Stomach (tissue), 8 donors: ENCODE measurements at regions not wholly inside any gene's neighbourhood (a gene's known extent, or its start where the extent isn't known, plus 50 kb on each side); places are given as distances from the start of the nearest gene placed in this dataset.

ENCODE experiments used
- DNase-seq, 2 donors: peaks; one replicate each; pipeline versions ENCODE4 v3.0.0 to v3.0.0-alpha.2; 2013 to 2019
- H3K27ac ChIP-seq, 5 donors: fragments of 200-600 bp in 4 of 5; sonication (generic) in 4 of 5; one replicate each; pipeline ENCODE4 v1.5.1; 2013 to 2019; ENCODE audit warnings: mild to moderate bottlenecking in 1 of 5, moderate library complexity in 1 of 5
- H3K27me3 ChIP-seq, 3 donors: fragments of 200-600 bp; sonication (generic); one replicate each; pipeline ENCODE4 v1.5.1; 2017 to 2019; ENCODE audit warnings: mixed run types in 1 of 3
- H3K36me3 ChIP-seq, 4 donors: fragments of 200-600 bp; sonication (generic); 1 replicate in 3 of 4; 2 replicates in 1 of 4; pipeline ENCODE4 v1.5.1; 2016 to 2019
- H3K4me1 ChIP-seq, 4 donors: fragments of 200-600 bp; sonication (generic); one replicate each; pipeline ENCODE4 v1.5.1; 2016 to 2019
- H3K4me3 ChIP-seq, 4 donors: fragments of 200-600 bp; sonication (generic) in 3 of 4; one replicate each; pipeline ENCODE4 v1.5.1; 2016 to 2019; ENCODE audit warnings: mild to moderate bottlenecking in 1 of 4
- H3K9me3 ChIP-seq, 4 donors: fragments of 200-600 bp; sonication (generic); one replicate each; pipeline ENCODE4 v1.5.1; 2016 to 2019
- EP300 ChIP-seq: sonication (generic); formaldehyde crosslinking; IDR thresholded peaks from one replicate; pipeline ENCODE4 v1.6.1; 2017; ENCODE audit warnings: antibody characterized with exemption
- POLR2A ChIP-seq, 4 donors: fragments of 450-650 bp; IDR thresholded peaks; one replicate each; pipeline ENCODE4 v1.6.1; 2016; ENCODE audit warnings: antibody characterized with exemption in 4 of 4, control low read depth in 2 of 4, mild to moderate bottlenecking in 1 of 4, moderate library complexity in 1 of 4
- POLR2AphosphoS5 ChIP-seq, 3 donors: sonication (generic); formaldehyde crosslinking; IDR thresholded peaks; one replicate each; pipeline ENCODE4 v1.6.1; 2016; ENCODE audit warnings: antibody characterized with exemption in 3 of 3
- WGBS, 5 donors: extraction: QIAGEN DNeasy Blood & Tissue Kit in 3 of 5; methylation state at CpG; one replicate each; pipeline versions ENCODE4 v1.1.5 to v1.1.7; 2013 to 2018; 5-methylcytosine and 5-hydroxymethylcytosine counted together
- intact Hi-C: fragments of 100-400 bp; cut with DNase I; formaldehyde crosslinking; loops from one replicate; pipeline ENCODE4 v1.15.1; 2023; ENCODE audit warnings: low total_unique reads
- TF ChIP-seq, protein P1 (sequence below), 7 experiments: fragments of 450-650 bp in 4 of 7; fragments of 200-600 bp in 3 of 7; sonication (generic) in 3 of 7; IDR thresholded peaks; one replicate each; pipeline ENCODE4 v1.5.1; 2016 to 2019; ENCODE audit warnings: antibody characterized with exemption in 7 of 7, control low read depth in 2 of 7, mild to moderate bottlenecking in 1 of 7
- donor health status: healthy with polysubstance abuse.
- donor health status: Bipolar disorder and iron deficiency.
- donor health status: healthy.

DNA sequence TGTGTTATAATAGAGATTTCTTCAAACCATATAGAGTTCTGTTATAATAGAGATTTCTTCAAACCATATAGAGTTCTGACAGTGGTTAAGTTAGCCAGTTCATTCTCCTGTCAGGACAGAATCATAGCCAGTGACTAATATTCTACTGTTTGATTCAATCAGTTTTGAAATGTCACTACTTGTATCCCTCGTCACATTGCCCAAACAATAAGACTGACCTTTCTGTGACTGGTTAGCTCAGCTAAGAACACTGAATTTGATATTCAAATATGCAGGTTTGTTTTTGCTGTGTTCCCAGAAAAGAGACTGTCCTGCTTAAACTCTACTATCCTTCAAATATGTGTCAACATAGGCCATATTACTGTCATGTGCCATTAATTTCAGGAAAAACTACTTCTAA lies 74.4 kb downstream of the ALG10B start:
- Histone ChIP-seq H3K9me3 (no peaks in the 10 kb centered on the region), H3K36me3 (no peaks in the 10 kb centered on the region), H3K4me1 (no peaks in the 10 kb centered on the region), H3K27me3 (no peaks in the 10 kb centered on the region), H3K27ac (no peak overlapping the region), H3K4me3 (no peak overlapping the region)
- DNase-seq, result no peak
- 38 to 50% (median 47%) methylated on average over 1 of the region's 1 CpG for WGBS, 5 donors
- TF ChIP-seq, protein P1, sequence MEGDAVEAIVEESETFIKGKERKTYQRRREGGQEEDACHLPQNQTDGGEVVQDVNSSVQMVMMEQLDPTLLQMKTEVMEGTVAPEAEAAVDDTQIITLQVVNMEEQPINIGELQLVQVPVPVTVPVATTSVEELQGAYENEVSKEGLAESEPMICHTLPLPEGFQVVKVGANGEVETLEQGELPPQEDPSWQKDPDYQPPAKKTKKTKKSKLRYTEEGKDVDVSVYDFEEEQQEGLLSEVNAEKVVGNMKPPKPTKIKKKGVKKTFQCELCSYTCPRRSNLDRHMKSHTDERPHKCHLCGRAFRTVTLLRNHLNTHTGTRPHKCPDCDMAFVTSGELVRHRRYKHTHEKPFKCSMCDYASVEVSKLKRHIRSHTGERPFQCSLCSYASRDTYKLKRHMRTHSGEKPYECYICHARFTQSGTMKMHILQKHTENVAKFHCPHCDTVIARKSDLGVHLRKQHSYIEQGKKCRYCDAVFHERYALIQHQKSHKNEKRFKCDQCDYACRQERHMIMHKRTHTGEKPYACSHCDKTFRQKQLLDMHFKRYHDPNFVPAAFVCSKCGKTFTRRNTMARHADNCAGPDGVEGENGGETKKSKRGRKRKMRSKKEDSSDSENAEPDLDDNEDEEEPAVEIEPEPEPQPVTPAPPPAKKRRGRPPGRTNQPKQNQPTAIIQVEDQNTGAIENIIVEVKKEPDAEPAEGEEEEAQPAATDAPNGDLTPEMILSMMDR (IDR thresholded peaks at IDR 0.05), result no peak
- TF ChIP-seq POLR2A (IDR thresholded peaks at IDR 0.05), result no peak
- no peak for TF ChIP-seq POLR2AphosphoS5 (IDR thresholded peaks at IDR 0.05)
- no peak for TF ChIP-seq EP300
- intact Hi-C loops, result no loop called here

DNA sequence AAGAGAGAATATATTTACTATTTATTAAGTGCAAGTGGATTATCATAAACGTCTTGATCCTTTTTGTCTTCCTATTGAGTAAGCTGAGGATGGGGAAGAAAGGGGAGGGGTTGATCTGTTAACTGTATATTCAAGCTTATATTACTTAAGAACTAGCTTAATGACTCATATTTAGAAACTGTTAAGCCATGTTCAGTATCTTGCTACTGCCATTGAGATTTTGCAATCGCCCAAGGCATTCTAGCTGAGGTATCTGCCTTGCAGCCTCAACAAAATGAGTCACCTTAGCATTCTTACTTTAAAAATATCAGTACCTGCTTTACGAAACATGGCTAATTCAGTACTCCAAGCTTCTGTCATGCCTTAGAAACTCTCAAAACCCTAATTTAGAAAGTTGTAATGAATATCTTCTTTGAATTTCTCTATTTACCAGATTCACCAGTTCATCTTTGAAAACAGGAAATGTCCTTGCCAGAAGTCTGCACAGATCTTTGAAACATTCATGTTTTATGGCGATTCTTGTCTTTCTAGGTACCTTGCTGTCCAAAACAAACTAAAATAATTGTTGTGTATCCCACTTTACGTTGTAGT lies 76.1 kb downstream of the ALG10B start:
- 64 to 68% (median 65%) methylated on average over 5 of the region's 5 CpGs for WGBS, 5 donors
- DNase-seq, result no peak
- no peaks in the 10 kb centered on the region for H3K36me3 ChIP-seq
- intact Hi-C loops, result no loop called here
- H3K9me3 ChIP-seq, result peaks cover 0 to under 1% (median 0%) of the 10 kb centered on the region in 4 donors
- TF ChIP-seq EP300 (no peak), POLR2AphosphoS5 (IDR thresholded peaks at IDR 0.05) (no peak), POLR2A (IDR thresholded peaks at IDR 0.05) (no peak)
- TF ChIP-seq, protein P1 (IDR thresholded peaks at IDR 0.05), result no peak
- H3K27ac ChIP-seq, result no peak overlapping the region
- H3K27me3 ChIP-seq, result no peaks in the 10 kb centered on the region
- no peak overlapping the region for H3K4me3 ChIP-seq
- no peaks in the 10 kb centered on the region for H3K4me1 ChIP-seq

DNA sequence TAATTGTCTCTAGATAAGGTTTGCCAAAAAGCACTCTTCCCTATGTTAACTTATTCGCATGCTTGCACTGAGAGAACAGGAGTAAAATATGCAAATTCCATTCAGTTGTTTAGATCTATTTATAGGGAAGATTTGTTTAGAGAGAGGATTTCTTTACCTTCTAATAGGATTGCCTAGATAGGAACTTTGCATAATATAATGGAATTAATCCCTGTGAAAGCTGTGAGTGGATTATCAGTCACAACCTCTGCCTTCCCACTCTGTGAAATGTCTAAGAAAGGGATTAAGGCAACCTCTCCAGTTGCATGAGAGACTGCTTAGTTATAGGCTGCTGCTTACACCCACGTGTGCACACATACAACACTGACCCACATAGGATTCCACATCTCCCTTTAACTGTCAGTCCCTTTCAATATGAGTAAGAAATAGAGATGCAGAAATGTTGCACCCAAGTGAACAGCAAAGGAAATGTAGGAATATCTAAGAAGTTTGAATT lies 83.2 kb downstream of the ALG10B start:
- no peak overlapping the region for H3K27ac ChIP-seq
- intact Hi-C loops, result no loop called here
- no peak overlapping the region for H3K4me3 ChIP-seq
- H3K4me1 ChIP-seq, result no peaks in the 10 kb centered on the region
- DNase-seq, result no peak
- no peaks in the 10 kb centered on the region for H3K27me3 ChIP-seq
- 48 to 76% (median 68%) methylated on average over 2 of the region's 2 CpGs for WGBS, 5 donors
- TF ChIP-seq POLR2AphosphoS5 (IDR thresholded peaks at IDR 0.05), result no peak
- TF ChIP-seq, protein P1 (IDR thresholded peaks at IDR 0.05), result no peak
- no peak for TF ChIP-seq EP300
- no peak for TF ChIP-seq POLR2A (IDR thresholded peaks at IDR 0.05)
- no peaks in the 10 kb centered on the region for H3K36me3 ChIP-seq
- peaks cover 0 to 14% (median 9%) of the 10 kb centered on the region in 4 donors for H3K9me3 ChIP-seq

DNA sequence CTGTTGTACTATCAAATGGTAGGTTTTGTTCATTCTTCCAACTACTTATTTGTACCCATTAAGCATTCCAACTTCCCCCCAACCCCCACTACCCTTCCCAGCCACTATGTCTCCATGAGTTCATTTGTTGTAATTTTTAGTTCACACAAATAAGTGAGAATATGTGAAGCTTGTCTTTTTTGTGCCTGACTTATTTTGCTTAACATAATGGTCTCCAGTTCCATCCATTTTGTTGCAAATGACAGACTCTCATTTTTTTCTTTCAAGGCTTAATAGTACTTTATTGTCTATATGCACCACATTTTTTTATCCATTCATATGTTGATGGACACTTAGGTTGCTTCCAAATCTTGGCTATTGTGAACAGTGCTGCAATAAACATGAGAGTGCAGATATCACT lies 86.2 kb downstream of the ALG10B start:
- H3K27me3 ChIP-seq, result no peaks in the 10 kb centered on the region
- intact Hi-C loops, result no loop called here
- H3K27ac ChIP-seq, result no peak overlapping the region
- H3K36me3 ChIP-seq, result no peaks in the 10 kb centered on the region
- TF ChIP-seq POLR2A (IDR thresholded peaks at IDR 0.05) (no peak), POLR2AphosphoS5 (IDR thresholded peaks at IDR 0.05) (no peak), EP300 (no peak)
- TF ChIP-seq, protein P1 (IDR thresholded peaks at IDR 0.05), result no peak
- no peak for DNase-seq
- no peaks in the 10 kb centered on the region for H3K4me1 ChIP-seq
- H3K9me3 ChIP-seq, result peaks cover 0 to 23% (median 15%) of the 10 kb centered on the region in 4 donors
- H3K4me3 ChIP-seq, result no peak overlapping the region
